SU-DHL-6 (cell line): ENCODE measurements at regions not wholly inside any gene's neighbourhood (a gene's known extent, or its start where the extent isn't known, plus 50 kb on each side); places are given as distances from the start of the nearest gene placed in this dataset.

ENCODE experiments used
- H2AFZ ChIP-seq: fragments of 200-600 bp; sonication (generic); 2 replicates; pipeline ENCODE4 v1.6.1; 2014; ENCODE audit warnings: low read depth, mild to moderate bottlenecking, moderate library complexity, mixed read lengths, antibody characterized with exemption, low read length; ENCODE audit not compliant: severe bottlenecking
- H3F3A ChIP-seq: fragments of 200-600 bp; shearing (Covaris generic); 2 replicates; pipeline ENCODE4 v1.6.0; 2016; ENCODE audit warnings: antibody characterized with exemption, mild to moderate bottlenecking; ENCODE audit not compliant: insufficient read depth
- H3K27ac ChIP-seq: fragments of 200-600 bp; sonication (generic); 2 replicates; pipeline ENCODE4 v1.5.1; 2016; ENCODE audit warnings: low read depth, mild to moderate bottlenecking, low read length, moderate library complexity, mixed read lengths
- H3K27me3 ChIP-seq: fragments of 200-600 bp; sonication (generic), shearing (Covaris generic); 2 replicates; pipeline ENCODE4 v1.6.0; 2014; ENCODE audit warnings: mild to moderate bottlenecking, low read length
- H3K36me3 ChIP-seq: fragments of 200-600 bp; sonication (generic); 2 replicates; pipeline ENCODE4 v1.6.1; 2014; ENCODE audit warnings: mild to moderate bottlenecking, low read length, mixed read lengths
- H3K4me2 ChIP-seq: fragments of 300-600, 200-600 bp; shearing (Covaris generic), sonication (generic); 2 replicates; pipeline ENCODE4 v1.6.0; 2014; ENCODE audit warnings: low read length, low read depth, mild to moderate bottlenecking; ENCODE audit not compliant: poor library complexity, severe bottlenecking
- H3K4me3 ChIP-seq: fragments of 200-600 bp; sonication (generic); 2 replicates; pipeline ENCODE4 v1.5.1; 2014; ENCODE audit warnings: antibody characterized with exemption, low read length, mild to moderate bottlenecking, mixed read lengths; ENCODE audit not compliant: insufficient read depth, poor library complexity, severe bottlenecking
- H3K79me2 ChIP-seq: fragments of 200-600 bp; sonication (generic); 2 replicates; pipeline ENCODE4 v1.6.1; 2014; ENCODE audit warnings: mild to moderate bottlenecking, low read length, moderate library complexity; ENCODE audit not compliant: insufficient read depth
- H3K9ac ChIP-seq: fragments of 200-600 bp; sonication (generic); 2 replicates; pipeline ENCODE4 v1.7.0; 2014; ENCODE audit warnings: mild to moderate bottlenecking, low read length
- H3K9me2 ChIP-seq: fragments of 200-600 bp; sonication (generic); replicated peaks from 2 replicates; pipeline ENCODE4 v1.6.1; 2014; ENCODE audit warnings: low read length; ENCODE audit not compliant: insufficient read depth
- H3K9me3 ChIP-seq: fragments of 200-600 bp; sonication (generic); 2 replicates; pipeline ENCODE4 v1.6.1; 2014; ENCODE audit warnings: low read length, mixed read lengths; ENCODE audit not compliant: insufficient read depth
- H4K20me1 ChIP-seq: fragments of 200-600 bp; sonication (generic); 2 replicates; pipeline ENCODE4 v1.6.1; 2014; ENCODE audit warnings: low read depth, mild to moderate bottlenecking, antibody characterized with exemption, low read length, moderate library complexity, mixed read lengths
- CTCF ChIP-seq: fragments of 200-600 bp; sonication (generic); IDR thresholded peaks from one replicate; pipeline ENCODE4 v1.5.1; 2017; ENCODE audit warnings: antibody characterized with exemption, mild to moderate bottlenecking, low read length, moderate library complexity; ENCODE audit not compliant: insufficient read depth, poor library complexity, severe bottlenecking
- EZH2phosphoT487 ChIP-seq: fragments of 200-600 bp; sonication (generic), shearing (Covaris generic); conservative IDR thresholded peaks from 2 replicates; pipeline ENCODE4 v1.6.1; 2018; ENCODE audit warnings: mild to moderate bottlenecking, antibody characterized with exemption, low read length, moderate library complexity, mixed read lengths

GRCh38 chr4:57418133-57418532 lies 307.9 kb upstream of the IGFBP7 start:
- Histone ChIP-seq H3K9me2 (no peaks in the 10 kb centered on the region), H3K27me3 (no peaks in the 10 kb centered on the region), H3K27ac (no peak overlapping the region), H3K4me3 (no peak overlapping the region), H3K4me2 (no peak overlapping the region), H3K9ac (no peak overlapping the region), H3K36me3 (no peaks in the 10 kb centered on the region), H4K20me1 (no peaks in the 10 kb centered on the region), H3F3A (no peaks in the 10 kb centered on the region), H2AFZ (no peak overlapping the region), H3K79me2 (no peaks in the 10 kb centered on the region), H3K9me3 (no peaks in the 10 kb centered on the region)
- TF ChIP-seq CTCF (no peak), EZH2phosphoT487 (no peak)

- TF ChIP-seq CTCF (no peak), EZH2phosphoT487 (no peak)
- no peaks in the 10 kb centered on the region for H3K27me3 ChIP-seq
- H2AFZ ChIP-seq, result no peak overlapping the region
- H3K4me3 ChIP-seq, result no peak overlapping the region
- H3K9me3 ChIP-seq, result no peaks in the 10 kb centered on the region
- no peak overlapping the region for H3K4me2 ChIP-seq
- H3K9ac ChIP-seq, result no peak overlapping the region
- H3K9me2 ChIP-seq, result no peaks in the 10 kb centered on the region
- H3F3A ChIP-seq, result no peaks in the 10 kb centered on the region
- no peak overlapping the region for H3K27ac ChIP-seq
- H3K79me2 ChIP-seq, result no peaks in the 10 kb centered on the region
- no peaks in the 10 kb centered on the region for H3K36me3 ChIP-seq
- no peaks in the 10 kb centered on the region for H4K20me1 ChIP-seq
These were observed 302.3 kb upstream of the IGFBP7 start for GRCh38 chr4:57412259-57413054.

- Histone ChIP-seq H3K4me2 (no peak overlapping the region), H2AFZ (no peak overlapping the region)
- TF ChIP-seq CTCF (no peak), EZH2phosphoT487 (no peak)
These were observed 300.3 kb upstream of the IGFBP7 start for GRCh38 chr4:57410331-57411052.

More at GRCh38 chr4:57410331-57411052, 300.3 kb upstream of the IGFBP7 start:
- no peak overlapping the region for H3K27ac ChIP-seq
- no peaks in the 10 kb centered on the region for H3F3A ChIP-seq
- H3K27me3 ChIP-seq, result no peaks in the 10 kb centered on the region
- H3K9me3 ChIP-seq, result no peaks in the 10 kb centered on the region
- H3K9ac ChIP-seq, result no peak overlapping the region
- H3K9me2 ChIP-seq, result no peaks in the 10 kb centered on the region
- no peak overlapping the region for H3K4me3 ChIP-seq
- no peaks in the 10 kb centered on the region for H4K20me1 ChIP-seq
- H3K36me3 ChIP-seq, result no peaks in the 10 kb centered on the region
- H3K79me2 ChIP-seq, result no peaks in the 10 kb centered on the region
